ENCODE measurements at regions not wholly inside any gene's neighbourhood (a gene's known extent, or its start where the extent isn't known, plus 50 kb on each side); places are given as distances from the start of the nearest gene placed in this dataset.

GRCh38 chr9:85452841-85453240 is 288.9 kb downstream of the AGTPBP1 start:
- Histone ChIP-seq H3K27ac (replicated peaks) (no peak overlapping the region), H3K4me3 (replicated peaks; ENCODE audit: insufficient read depth, low read length) (no peak overlapping the region), H3K27me3 (ENCODE audit: insufficient read depth, poor library complexity, severe bottlenecking) (peaks cover 7% of the 10 kb centered on the region)
- no peak for DNase-seq (ENCODE audit: low read depth in 1 of 2, low spot score in 1 of 2)
- no peak for TF ChIP-seq POLR2AphosphoS5 (IDR thresholded peaks at IDR 0.05; ENCODE audit: low read depth)
- TF ChIP-seq CTCF (IDR thresholded peaks at IDR 0.05; ENCODE audit: insufficient read depth, low read length) = no peak
- no peak for TF ChIP-seq GABPA (IDR thresholded peaks at IDR 0.05; ENCODE audit: low read depth)
- no peak for TF ChIP-seq REST (IDR thresholded peaks at IDR 0.05; ENCODE audit: insufficient replicate concordance, low read depth)
- no peak for TF ChIP-seq SPI1 (IDR thresholded peaks at IDR 0.05; ENCODE audit: borderline replicate concordance, low read depth)

GRCh38 chr9:85451680-85452079 is 290.1 kb downstream of the AGTPBP1 start:
- TF ChIP-seq CTCF (IDR thresholded peaks at IDR 0.05; ENCODE audit: insufficient read depth, low read length) (no peak), GABPA (IDR thresholded peaks at IDR 0.05; ENCODE audit: low read depth) (no peak), POLR2AphosphoS5 (IDR thresholded peaks at IDR 0.05; ENCODE audit: low read depth) (no peak), SPI1 (IDR thresholded peaks at IDR 0.05; ENCODE audit: borderline replicate concordance, low read depth) (no peak)
- H3K27me3 ChIP-seq (ENCODE audit: insufficient read depth, poor library complexity, severe bottlenecking) = peaks cover 7% of the 10 kb centered on the region
- H3K27ac ChIP-seq (replicated peaks) = no peak overlapping the region
- DNase-seq (ENCODE audit: low read depth in 1 of 2, low spot score in 1 of 2) = no peak
- H3K4me3 ChIP-seq (replicated peaks; ENCODE audit: insufficient read depth, low read length) = no peak overlapping the region

GRCh38 chr9:85445887-85446286 is 295.9 kb downstream of the AGTPBP1 start:
- peaks cover 7% of the 10 kb centered on the region for H3K27me3 ChIP-seq (ENCODE audit: insufficient read depth, poor library complexity, severe bottlenecking)
- TF ChIP-seq SPI1 (IDR thresholded peaks at IDR 0.05; ENCODE audit: borderline replicate concordance, low read depth) (no peak), CTCF (IDR thresholded peaks at IDR 0.05; ENCODE audit: insufficient read depth, low read length) (no peak), REST (IDR thresholded peaks at IDR 0.05; ENCODE audit: insufficient replicate concordance, low read depth) (no peak), GABPA (IDR thresholded peaks at IDR 0.05; ENCODE audit: low read depth) (no peak), POLR2AphosphoS5 (IDR thresholded peaks at IDR 0.05; ENCODE audit: low read depth) (no peak)
- no peak for DNase-seq (ENCODE audit: low read depth in 1 of 2, low spot score in 1 of 2)
- H3K4me3 ChIP-seq (replicated peaks; ENCODE audit: insufficient read depth, low read length) = no peak overlapping the region
- no peak overlapping the region for H3K27ac ChIP-seq (replicated peaks)

- Histone ChIP-seq H3K27ac (replicated peaks) (no peak overlapping the region), H3K4me3 (replicated peaks; ENCODE audit: insufficient read depth, low read length) (no peak overlapping the region), H3K27me3 (ENCODE audit: insufficient read depth, poor library complexity, severe bottlenecking) (no peaks in the 10 kb centered on the region)
- no peak for TF ChIP-seq GABPA (IDR thresholded peaks at IDR 0.05; ENCODE audit: low read depth)
- no peak for TF ChIP-seq SPI1 (IDR thresholded peaks at IDR 0.05; ENCODE audit: borderline replicate concordance, low read depth)
- no peak for TF ChIP-seq POLR2AphosphoS5 (IDR thresholded peaks at IDR 0.05; ENCODE audit: low read depth)
- no peak for TF ChIP-seq REST (IDR thresholded peaks at IDR 0.05; ENCODE audit: insufficient replicate concordance, low read depth)
- no peak for DNase-seq (ENCODE audit: low read depth in 1 of 2, low spot score in 1 of 2)
These were observed 297.5 kb downstream of the AGTPBP1 start for GRCh38 chr9:85444243-85444642.

Measured in HL-60 (cell line).